ENCODE measurements at regions not wholly inside any gene's neighbourhood (a gene's known extent, or its start where the extent isn't known, plus 50 kb on each side); places are given as distances from the start of the nearest gene placed in this dataset.

DNA sequence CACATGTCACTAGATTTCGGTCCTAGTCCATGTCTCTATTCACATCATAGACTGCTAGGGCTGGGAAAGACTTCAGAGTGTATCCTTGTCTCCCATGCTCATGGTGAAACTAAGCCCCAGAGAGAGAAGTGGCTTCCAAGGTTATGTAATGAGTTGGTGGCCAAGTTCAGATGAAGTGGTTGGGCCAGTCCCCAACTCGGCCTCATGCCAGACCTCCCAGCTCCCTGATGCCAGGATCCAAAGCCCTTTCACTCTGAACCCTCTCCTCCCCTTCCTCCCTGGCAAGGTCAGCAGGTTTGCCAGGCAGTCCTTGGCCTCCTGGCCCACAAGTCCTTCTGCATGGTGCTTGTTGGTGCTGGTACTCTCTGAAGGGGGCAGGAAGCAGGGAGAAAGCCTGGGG is 189.7 kb downstream of the AXIN2 start:
- Histone ChIP-seq H3K27ac (ENCODE audit: insufficient read depth, low read length) (no peak overlapping the region), H2BK20ac (ENCODE audit: low read depth, low read length) (no peak overlapping the region), H3K4ac (ENCODE audit: low read depth, low read length) (no peak overlapping the region), H3K14ac (replicated peaks; ENCODE audit: low read depth, low read length) (no peak overlapping the region), H2BK5ac (ENCODE audit: low read depth, low read length, poor library complexity, severe bottlenecking) (no peak overlapping the region), H3K4me2 (ENCODE audit: low read depth, low read length) (no peak overlapping the region), H3K4me1 (ENCODE audit: control insufficient read depth, insufficient read depth, low read length) (no peaks in the 10 kb centered on the region), H2AK5ac (ENCODE audit: low read depth, low read length) (no peak overlapping the region), H2AFZ (replicated peaks; ENCODE audit: low read length, poor library complexity) (peak overlapping the region; percentile 33), H4K5ac (ENCODE audit: low read depth, low read length) (no peak overlapping the region), H3K4me3 (ENCODE audit: insufficient read depth, low read depth, low read length) (no peak overlapping the region), H3K36me3 (ENCODE audit: control insufficient read depth, insufficient read depth, low read length) (no peaks in the 10 kb centered on the region), H3K56ac (ENCODE audit: extremely low read depth, insufficient read depth, low read length) (no peak overlapping the region), H3K27me3 (ENCODE audit: control insufficient read depth, insufficient read depth, low read length) (peaks cover 39% of the 10 kb centered on the region), H2BK15ac (ENCODE audit: low read depth, low read length) (no peak overlapping the region), H3K18ac (ENCODE audit: low read depth, low read length) (no peak overlapping the region), H3K9ac (ENCODE audit: low read depth, low read length) (no peak overlapping the region), H3K9me1 (ENCODE audit: insufficient read depth, low read length) (no peaks in the 10 kb centered on the region), H3K79me1 (ENCODE audit: low read depth in 1 of 2, low read length in 2 of 2) (no peaks in the 10 kb centered on the region), H4K8ac (ENCODE audit: low read depth in 2 of 2, low read length in 2 of 2) (no peak overlapping the region), H2AK9ac (replicated peaks; ENCODE audit: low read depth, low read length, poor library complexity) (no peak overlapping the region), H3K9me3 (ENCODE audit: control insufficient read depth, insufficient read depth, low read length) (no peaks in the 10 kb centered on the region), H3K23ac (ENCODE audit: low read depth, low read length) (no peak overlapping the region), H4K20me1 (ENCODE audit: insufficient read depth, low read length) (no peaks in the 10 kb centered on the region), H4K91ac (ENCODE audit: insufficient read depth, low read depth, low read length) (no peak overlapping the region), H2BK120ac (ENCODE audit: low read depth, low read length) (no peak overlapping the region)
- TF ChIP-seq POLR2A (IDR thresholded peaks at IDR 0.05; ENCODE audit: low read depth, low read length) (no peak), CHD1 (IDR thresholded peaks at IDR 0.05; ENCODE audit: low read depth, low read length) (no peak), CEBPB (IDR thresholded peaks at IDR 0.05; ENCODE audit: low read depth, low read length) (no peak), MXI1 (IDR thresholded peaks at IDR 0.05; ENCODE audit: borderline replicate concordance, low read depth, low read length) (no peak)
- TF ChIP-seq, protein P1, sequence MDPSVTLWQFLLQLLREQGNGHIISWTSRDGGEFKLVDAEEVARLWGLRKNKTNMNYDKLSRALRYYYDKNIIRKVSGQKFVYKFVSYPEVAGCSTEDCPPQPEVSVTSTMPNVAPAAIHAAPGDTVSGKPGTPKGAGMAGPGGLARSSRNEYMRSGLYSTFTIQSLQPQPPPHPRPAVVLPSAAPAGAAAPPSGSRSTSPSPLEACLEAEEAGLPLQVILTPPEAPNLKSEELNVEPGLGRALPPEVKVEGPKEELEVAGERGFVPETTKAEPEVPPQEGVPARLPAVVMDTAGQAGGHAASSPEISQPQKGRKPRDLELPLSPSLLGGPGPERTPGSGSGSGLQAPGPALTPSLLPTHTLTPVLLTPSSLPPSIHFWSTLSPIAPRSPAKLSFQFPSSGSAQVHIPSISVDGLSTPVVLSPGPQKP (IDR thresholded peaks at IDR 0.05; ENCODE audit: borderline replicate concordance, low read depth, low read length): no peak
- DNase-seq: no peak
- ChIA-PET CTCF (no interaction called here), POLR2A (ENCODE audit: unreplicated experiment) (no interaction called here)
- intact Hi-C loops (cut with micrococcal nuclease): no loop called here
- no peak for ATAC-seq (ENCODE audit: low read depth)
- in situ Hi-C loops (cut with MboI; ENCODE audit: low sequenced_read_pairs): no loop called here
- no TSS peak for BruUV-seq (replicated peaks)
- dilution Hi-C loops (cut with HindIII; ENCODE audit: low sequenced_read_pairs, unreplicated experiment): no loop called here
- WGBS, 2 experiments (ENCODE audit: extremely low coverage in 2 of 2, insufficient read length in 1 of 2): 80% methylated on average over 1 of the region's 2 CpGs; no CpG with 5 or more reads in 1 of the 2 experiments

All from IMR-90 (cell line).